ENCODE measurements at regions not wholly inside any gene's neighbourhood (a gene's known extent, or its start where the extent isn't known, plus 50 kb on each side); places are given as distances from the start of the nearest gene placed in this dataset.

- no peak for TF ChIP-seq POLR2A (IDR thresholded peaks at IDR 0.05; ENCODE audit: low read depth)
- TF ChIP-seq, protein P1, sequence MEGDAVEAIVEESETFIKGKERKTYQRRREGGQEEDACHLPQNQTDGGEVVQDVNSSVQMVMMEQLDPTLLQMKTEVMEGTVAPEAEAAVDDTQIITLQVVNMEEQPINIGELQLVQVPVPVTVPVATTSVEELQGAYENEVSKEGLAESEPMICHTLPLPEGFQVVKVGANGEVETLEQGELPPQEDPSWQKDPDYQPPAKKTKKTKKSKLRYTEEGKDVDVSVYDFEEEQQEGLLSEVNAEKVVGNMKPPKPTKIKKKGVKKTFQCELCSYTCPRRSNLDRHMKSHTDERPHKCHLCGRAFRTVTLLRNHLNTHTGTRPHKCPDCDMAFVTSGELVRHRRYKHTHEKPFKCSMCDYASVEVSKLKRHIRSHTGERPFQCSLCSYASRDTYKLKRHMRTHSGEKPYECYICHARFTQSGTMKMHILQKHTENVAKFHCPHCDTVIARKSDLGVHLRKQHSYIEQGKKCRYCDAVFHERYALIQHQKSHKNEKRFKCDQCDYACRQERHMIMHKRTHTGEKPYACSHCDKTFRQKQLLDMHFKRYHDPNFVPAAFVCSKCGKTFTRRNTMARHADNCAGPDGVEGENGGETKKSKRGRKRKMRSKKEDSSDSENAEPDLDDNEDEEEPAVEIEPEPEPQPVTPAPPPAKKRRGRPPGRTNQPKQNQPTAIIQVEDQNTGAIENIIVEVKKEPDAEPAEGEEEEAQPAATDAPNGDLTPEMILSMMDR (IDR thresholded peaks at IDR 0.05): no peak
- TF ChIP-seq POLR2AphosphoS5 (IDR thresholded peaks at IDR 0.05): no peak
Observed at GRCh38 chr1:83548311-83548710, 450.6 kb downstream of the TTLL7 start.
